ENCODE measurements at regions not wholly inside any gene's neighbourhood (a gene's known extent, or its start where the extent isn't known, plus 50 kb on each side); places are given as distances from the start of the nearest gene placed in this dataset.

DNA sequence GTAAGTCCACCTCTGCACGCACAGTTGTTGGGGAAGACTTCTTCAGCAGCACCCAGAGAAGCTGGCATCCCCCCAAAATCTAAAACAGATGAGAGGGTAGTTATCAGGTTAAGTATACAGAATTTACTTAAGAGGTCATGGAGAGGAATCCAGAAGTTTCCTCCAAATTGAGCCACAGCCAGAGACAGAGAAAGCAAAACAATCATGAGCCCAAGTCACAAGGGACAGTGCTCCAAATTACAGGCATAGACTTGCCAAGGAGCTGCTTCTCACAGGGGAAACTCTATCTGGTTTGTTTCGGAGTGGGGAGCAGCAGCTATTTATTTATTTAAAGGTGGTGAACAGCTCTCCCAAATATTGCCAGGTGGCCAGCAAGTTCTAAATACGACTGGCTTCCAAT lies 308.4 kb downstream of the SKIDA1 start:
- no peak overlapping the region for H3K27ac Mint-ChIP-seq
- intact Hi-C loops (cut with micrococcal nuclease): no loop called here
- POLR2A ChIA-PET: interaction anchor here (0.6 kb wide), 1 partner anchor 49 kb away, joined by 3 read pairs; no protein-coding TSS in a partner anchor
- DNase-seq (no peak), ATAC-seq (no peak)
- no peak overlapping the region for H3K4me3 Mint-ChIP-seq
- CTCF ChIA-PET: no interaction called here
- no peaks in the 10 kb centered on the region for H3K4me1 Mint-ChIP-seq (ENCODE audit: low read depth)
- no peaks in the 10 kb centered on the region for H3K9me3 Mint-ChIP-seq
- TF ChIP-seq, protein P1, sequence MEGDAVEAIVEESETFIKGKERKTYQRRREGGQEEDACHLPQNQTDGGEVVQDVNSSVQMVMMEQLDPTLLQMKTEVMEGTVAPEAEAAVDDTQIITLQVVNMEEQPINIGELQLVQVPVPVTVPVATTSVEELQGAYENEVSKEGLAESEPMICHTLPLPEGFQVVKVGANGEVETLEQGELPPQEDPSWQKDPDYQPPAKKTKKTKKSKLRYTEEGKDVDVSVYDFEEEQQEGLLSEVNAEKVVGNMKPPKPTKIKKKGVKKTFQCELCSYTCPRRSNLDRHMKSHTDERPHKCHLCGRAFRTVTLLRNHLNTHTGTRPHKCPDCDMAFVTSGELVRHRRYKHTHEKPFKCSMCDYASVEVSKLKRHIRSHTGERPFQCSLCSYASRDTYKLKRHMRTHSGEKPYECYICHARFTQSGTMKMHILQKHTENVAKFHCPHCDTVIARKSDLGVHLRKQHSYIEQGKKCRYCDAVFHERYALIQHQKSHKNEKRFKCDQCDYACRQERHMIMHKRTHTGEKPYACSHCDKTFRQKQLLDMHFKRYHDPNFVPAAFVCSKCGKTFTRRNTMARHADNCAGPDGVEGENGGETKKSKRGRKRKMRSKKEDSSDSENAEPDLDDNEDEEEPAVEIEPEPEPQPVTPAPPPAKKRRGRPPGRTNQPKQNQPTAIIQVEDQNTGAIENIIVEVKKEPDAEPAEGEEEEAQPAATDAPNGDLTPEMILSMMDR (IDR thresholded peaks at IDR 0.05): no peak
- H3K36me3 Mint-ChIP-seq (ENCODE audit: low read depth): no peaks in the 10 kb centered on the region
- H3K27me3 Mint-ChIP-seq: peaks cover 2% of the 10 kb centered on the region

DNA sequence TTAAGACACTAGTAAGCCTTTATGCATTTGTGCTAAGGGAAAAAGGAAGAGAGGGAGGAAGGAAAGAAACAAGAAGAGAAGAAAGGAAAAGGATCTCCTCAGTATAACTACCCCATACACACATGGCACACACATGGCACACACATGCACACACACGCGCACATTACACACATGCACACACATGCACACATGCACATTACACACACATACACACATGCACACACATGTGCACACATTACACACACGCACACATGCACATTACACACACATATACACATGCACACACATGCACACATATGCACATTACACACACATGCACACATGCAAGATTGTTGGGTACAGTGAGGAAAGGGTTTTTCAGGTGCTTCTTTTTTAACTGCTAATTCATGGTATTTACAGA lies 311.2 kb downstream of the SKIDA1 start:
- POLR2A ChIA-PET: no interaction called here
- Mint-ChIP-seq H3K27me3 (peaks cover 2% of the 10 kb centered on the region), H3K9me3 (no peaks in the 10 kb centered on the region), H3K4me1 (ENCODE audit: low read depth) (no peaks in the 10 kb centered on the region), H3K4me3 (no peak overlapping the region), H3K36me3 (ENCODE audit: low read depth) (no peaks in the 10 kb centered on the region), H3K27ac (no peak overlapping the region)
- TF ChIP-seq, protein P1 (IDR thresholded peaks at IDR 0.05): no peak
- ATAC-seq (no peak), DNase-seq (no peak)
- CTCF ChIA-PET: no interaction called here
- intact Hi-C loops (cut with micrococcal nuclease): no loop called here

DNA sequence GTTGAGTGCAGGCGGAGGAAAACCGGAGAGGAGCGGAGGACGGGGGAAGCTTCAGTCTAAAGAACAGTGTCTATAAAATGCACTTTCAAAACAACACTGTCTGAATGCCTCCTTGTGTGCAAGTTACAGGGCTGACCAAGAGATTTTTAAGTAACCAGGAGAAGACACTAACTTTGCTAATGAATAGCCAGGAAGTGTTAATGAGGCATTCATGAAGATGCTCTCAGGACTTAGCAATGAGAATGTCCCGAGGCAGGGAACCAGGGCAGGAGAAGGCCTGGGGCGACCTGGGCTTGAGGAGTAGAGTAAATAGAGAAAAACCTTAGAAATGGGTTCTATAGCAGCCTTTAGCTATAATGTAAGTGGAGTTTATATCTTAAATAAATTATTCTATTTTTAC lies 312.1 kb downstream of the SKIDA1 start:
- CTCF ChIA-PET: no interaction called here
- no peak overlapping the region for H3K27ac Mint-ChIP-seq
- TF ChIP-seq, protein P1 (IDR thresholded peaks at IDR 0.05): no peak

DNA sequence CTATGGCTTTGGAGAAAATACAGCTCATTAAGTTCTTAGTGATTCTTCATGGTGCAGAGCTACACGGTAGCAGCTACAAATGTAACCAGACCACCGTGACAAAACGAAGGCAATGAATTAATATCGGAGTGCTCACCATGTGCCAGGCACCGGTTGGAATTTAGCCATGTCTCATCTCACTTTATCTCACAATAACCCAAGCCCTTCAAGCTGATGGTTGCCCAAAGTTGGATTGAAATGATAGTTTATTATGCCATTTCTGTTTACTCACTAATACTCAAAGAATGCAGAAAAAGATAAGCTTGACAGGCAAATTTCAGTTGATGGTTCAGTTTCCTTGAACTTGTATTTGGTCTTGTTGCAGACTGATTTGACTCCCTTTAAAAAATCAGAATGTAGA lies 312.6 kb downstream of the SKIDA1 start:
- Mint-ChIP-seq H3K27ac (no peak overlapping the region), H3K27me3 (peaks cover 2% of the 10 kb centered on the region), H3K4me3 (no peak overlapping the region), H3K9me3 (peaks cover 2% of the 10 kb centered on the region), H3K4me1 (ENCODE audit: low read depth) (no peaks in the 10 kb centered on the region), H3K36me3 (ENCODE audit: low read depth) (no peaks in the 10 kb centered on the region)
- no peak for ATAC-seq
- ChIA-PET CTCF (no interaction called here), POLR2A (no interaction called here)
- TF ChIP-seq, protein P1 (IDR thresholded peaks at IDR 0.05): no peak
- intact Hi-C loops (cut with micrococcal nuclease): no loop called here
- no peak for DNase-seq

More for the DNA sequence above, 312.1 kb downstream of the SKIDA1 start:
- Mint-ChIP-seq H3K9me3 (no peaks in the 10 kb centered on the region), H3K27me3 (peaks cover 2% of the 10 kb centered on the region), H3K4me1 (ENCODE audit: low read depth) (no peaks in the 10 kb centered on the region), H3K4me3 (no peak overlapping the region), H3K36me3 (ENCODE audit: low read depth) (no peaks in the 10 kb centered on the region)
- no peak for ATAC-seq
- no peak for DNase-seq
- POLR2A ChIA-PET: no interaction called here
- intact Hi-C loops (cut with micrococcal nuclease): no loop called here

DNA sequence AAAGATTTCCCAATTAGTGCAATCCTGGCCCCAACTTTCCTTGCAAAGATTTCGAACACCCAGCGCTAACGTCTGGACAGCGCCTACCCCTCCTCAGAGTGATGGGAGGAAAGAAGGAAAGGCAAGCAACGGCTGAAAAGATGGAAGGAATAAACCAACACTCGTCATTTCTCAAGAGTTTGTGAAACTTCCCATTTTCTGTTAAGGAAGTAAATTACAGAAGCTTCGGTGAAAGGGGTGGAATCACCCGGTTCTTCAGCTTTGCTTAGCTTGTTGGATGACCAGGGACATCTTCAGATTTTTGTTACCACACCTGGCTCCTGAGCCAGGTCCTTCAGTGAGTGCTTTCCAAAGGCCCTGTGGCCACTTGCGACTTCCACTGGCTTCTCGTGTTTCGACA lies 313.1 kb downstream of the SKIDA1 start:
- no peaks in the 10 kb centered on the region for H3K4me1 Mint-ChIP-seq (ENCODE audit: low read depth)
- DNase-seq (no peak), ATAC-seq (no peak)
- no peak overlapping the region for H3K27ac Mint-ChIP-seq
- TF ChIP-seq, protein P1 (IDR thresholded peaks at IDR 0.05): no peak
- H3K9me3 Mint-ChIP-seq: peaks cover 4% of the 10 kb centered on the region
- no peak overlapping the region for H3K4me3 Mint-ChIP-seq
- CTCF ChIA-PET: no interaction called here
- POLR2A ChIA-PET: no interaction called here
- intact Hi-C loops (cut with micrococcal nuclease): no loop called here
- H3K36me3 Mint-ChIP-seq (ENCODE audit: low read depth): no peaks in the 10 kb centered on the region
- peaks cover 2% of the 10 kb centered on the region for H3K27me3 Mint-ChIP-seq
